Fibroblast of lung (primary cell): ENCODE measurements at regions not wholly inside any gene's neighbourhood (a gene's known extent, or its start where the extent isn't known, plus 50 kb on each side); places are given as distances from the start of the nearest gene placed in this dataset.

Source experiments
- CTCF ChIP-seq, 2 donors: IDR thresholded peaks in 1 of 2; conservative IDR thresholded peaks in 1 of 2; 1 replicate in 1 of 2; 2 replicates in 1 of 2; pipeline ENCODE4 v1.5.1; 2011 to 2012; ENCODE audit warnings: low read length in 2 of 2, control low read depth in 1 of 2, inconsistent platforms in 1 of 2, low read depth in 1 of 2, mild to moderate bottlenecking in 1 of 2
- EZH2 ChIP-seq: IDR thresholded peaks from 2 replicates; pipeline ENCODE4 v1.5.1; 2012; ENCODE audit warnings: low read length, control low read depth, mild to moderate bottlenecking; ENCODE audit errors: missing control alignments

- TF ChIP-seq CTCF (conservative IDR thresholded peaks at IDR 0.05 in 1 of 2, IDR thresholded peaks at IDR 0.05 in 1 of 2; ENCODE audit: low read depth in 1 of 2, low read length in 2 of 2) (no peak), EZH2 (no peak)
These were observed 870.8 kb upstream of the ID2 start for GRCh38 chr2:7811073-7811472.
